Keratinocyte (primary cell): ENCODE measurements at regions not wholly inside any gene's neighbourhood (a gene's known extent, or its start where the extent isn't known, plus 50 kb on each side); places are given as distances from the start of the nearest gene placed in this dataset.

Experiments
- DNase-seq: peaks from one replicate; pipeline ENCODE4 v3.0.0-alpha.2; 2011; ENCODE audit warnings: low read depth, missing footprints, low spot score
- FAIRE-seq: peaks from 2 replicates; lab custom pipeline; 2011; peaks lifted over from hg19 to GRCh38; lab: Jason Lieb, UNC
- H2AFZ ChIP-seq: 2 replicates; pipeline ENCODE4 v1.6.0; 2012; ENCODE audit warnings: low read length, control low read depth, inconsistent platforms; ENCODE audit not compliant: control insufficient read depth
- H3K27ac ChIP-seq: 2 replicates; pipeline ENCODE4 v1.5.1; 2011; ENCODE audit warnings: low read length; ENCODE audit not compliant: control insufficient read depth, insufficient read depth
- H3K27me3 ChIP-seq: 3 replicates; pipeline ENCODE4 v1.6.0; 2011; ENCODE audit warnings: low read length; ENCODE audit not compliant: control insufficient read depth, insufficient read depth; ENCODE audit errors: extremely low read depth
- H3K36me3 ChIP-seq, 2 experiments: 2 replicates in 1 of 2; 3 replicates in 1 of 2; pipeline ENCODE4 v1.5.1; 2011; ENCODE audit warnings: low read length in 2 of 2, mild to moderate bottlenecking in 1 of 2; ENCODE audit not compliant: control insufficient read depth in 2 of 2, insufficient read depth in 2 of 2; ENCODE audit errors: extremely low read depth in 1 of 2
- H3K4me1 ChIP-seq: 3 replicates; pipeline ENCODE4 v1.5.1; 2011; ENCODE audit warnings: low read length; ENCODE audit not compliant: control insufficient read depth, insufficient read depth; ENCODE audit errors: extremely low read depth
- H3K4me2 ChIP-seq: 3 replicates; pipeline ENCODE4 v1.6.0; 2011; ENCODE audit warnings: low read depth, low read length; ENCODE audit not compliant: control insufficient read depth, insufficient read depth; ENCODE audit errors: extremely low read depth
- H3K4me3 ChIP-seq, 3 experiments: fragments of 200-600 bp in 1 of 3; sonication (generic) in 1 of 3; 2 replicates in 2 of 3; 3 replicates in 1 of 3; pipeline ENCODE4 v1.5.1; 2011 to 2016; ENCODE audit warnings: low read length in 3 of 3, mild to moderate bottlenecking in 3 of 3, control low read depth in 2 of 3, inconsistent platforms in 1 of 3, low read depth in 1 of 3, mixed read lengths in 1 of 3, mixed run types in 1 of 3, moderate library complexity in 1 of 3; ENCODE audit not compliant: control insufficient read depth in 2 of 3, insufficient read depth in 2 of 3; ENCODE audit errors: extremely low read depth in 1 of 3
- H3K79me2 ChIP-seq: 2 replicates; pipeline ENCODE4 v1.6.0; 2012; ENCODE audit warnings: low read length; ENCODE audit not compliant: control insufficient read depth, insufficient read depth
- H3K9ac ChIP-seq: 3 replicates; pipeline ENCODE4 v1.6.0; 2011; ENCODE audit warnings: low read length; ENCODE audit not compliant: control insufficient read depth, insufficient read depth; ENCODE audit errors: extremely low read depth
- H3K9me1 ChIP-seq: 3 replicates; pipeline ENCODE4 v1.6.0; 2011; ENCODE audit warnings: low read length; ENCODE audit not compliant: control insufficient read depth, insufficient read depth; ENCODE audit errors: extremely low read depth
- H3K9me3 ChIP-seq: 2 replicates; pipeline ENCODE4 v1.5.1; 2012; ENCODE audit warnings: low read depth, low read length; ENCODE audit not compliant: control insufficient read depth
- H4K20me1 ChIP-seq: 3 replicates; pipeline ENCODE4 v1.6.0; 2011; ENCODE audit warnings: low read length; ENCODE audit not compliant: control insufficient read depth, insufficient read depth; ENCODE audit errors: extremely low read depth
- CTCF ChIP-seq, 3 experiments: IDR thresholded peaks in 1 of 3; conservative IDR thresholded peaks in 1 of 3; optimal IDR thresholded peaks in 1 of 3; 2 replicates in 2 of 3; 3 replicates in 1 of 3; pipeline versions ENCODE3 to v1.5.1; 2011; ENCODE audit warnings: low read length in 3 of 3, mild to moderate bottlenecking in 3 of 3, moderate library complexity in 2 of 3, control low read depth in 1 of 3, inconsistent platforms in 1 of 3; ENCODE audit not compliant: insufficient read depth in 2 of 3; ENCODE audit errors: extremely low read depth in 1 of 3
- EZH2 ChIP-seq: IDR thresholded peaks from one replicate; pipeline ENCODE4 v1.6.1; 2012; ENCODE audit warnings: inconsistent platforms, mild to moderate bottlenecking, low read length, moderate library complexity
- dilution Hi-C: fragments of 300-500 bp; cut with MboI; formaldehyde crosslinking; loops from one replicate; pipeline ENCODE4 v1.7.0; 2020; ENCODE audit warnings: low sequenced_read_pairs; ENCODE audit not compliant: extremely low pct_ligation_motif_present

GRCh38 chr10:131849591-131850382, 51.0 kb upstream of the PPP2R2D start:
- no peak overlapping the region for H3K27ac ChIP-seq
- H3K9me1 ChIP-seq: no peaks in the 10 kb centered on the region
- H3K4me3 ChIP-seq: no peak overlapping the region
- FAIRE-seq: no peak
- H3K4me2 ChIP-seq: no peak overlapping the region
- no peaks in the 10 kb centered on the region for H3K27me3 ChIP-seq
- TF ChIP-seq CTCF (optimal IDR thresholded peaks at IDR 0.05 in 1 of 3, IDR thresholded peaks at IDR 0.05 in 1 of 3, conservative IDR thresholded peaks at IDR 0.05 in 1 of 3; ENCODE audit: extremely low read depth in 1 of 3, insufficient read depth in 2 of 3, low read length in 3 of 3): no peak
- TF ChIP-seq EZH2: no peak
- no peaks in the 10 kb centered on the region for H3K79me2 ChIP-seq
- no peaks in the 10 kb centered on the region for H3K36me3 ChIP-seq
- no peak for DNase-seq
- peaks cover 5% of the 10 kb centered on the region for H3K9me3 ChIP-seq
- no peaks in the 10 kb centered on the region for H4K20me1 ChIP-seq
- dilution Hi-C loops: no loop called here
- H3K4me1 ChIP-seq: no peaks in the 10 kb centered on the region
- no peak overlapping the region for H2AFZ ChIP-seq
- no peak overlapping the region for H3K9ac ChIP-seq

- no peaks in the 10 kb centered on the region for H3K9me1 ChIP-seq
- TF ChIP-seq EZH2 (no peak), CTCF (optimal IDR thresholded peaks at IDR 0.05 in 1 of 3, IDR thresholded peaks at IDR 0.05 in 1 of 3, conservative IDR thresholded peaks at IDR 0.05 in 1 of 3; ENCODE audit: extremely low read depth in 1 of 3, insufficient read depth in 2 of 3, low read length in 3 of 3) (no peak)
- H3K9ac ChIP-seq: no peak overlapping the region
- H3K36me3 ChIP-seq: no peaks in the 10 kb centered on the region
- FAIRE-seq (no peak), DNase-seq (no peak)
- H3K4me1 ChIP-seq: no peaks in the 10 kb centered on the region
- dilution Hi-C loops: no loop called here
- H3K79me2 ChIP-seq: no peaks in the 10 kb centered on the region
- no peaks in the 10 kb centered on the region for H4K20me1 ChIP-seq
- no peak overlapping the region for H2AFZ ChIP-seq
- H3K27ac ChIP-seq: no peak overlapping the region
- no peak overlapping the region for H3K4me3 ChIP-seq
- H3K27me3 ChIP-seq: no peaks in the 10 kb centered on the region
- no peak overlapping the region for H3K4me2 ChIP-seq
- H3K9me3 ChIP-seq: peaks cover 5% of the 10 kb centered on the region
Observed at GRCh38 chr10:131850383-131850870, 50.4 kb upstream of the PPP2R2D start.
